Right lobe of liver (tissue), 4 donors: ENCODE measurements at regions not wholly inside any gene's neighbourhood (a gene's known extent, or its start where the extent isn't known, plus 50 kb on each side); places are given as distances from the start of the nearest gene placed in this dataset.

ENCODE experiments used
- CTCF ChIP-seq, 4 donors: fragments of 200-600 bp in 3 of 4; fragments of 450-650 bp in 1 of 4; IDR thresholded peaks; one replicate each; pipeline versions ENCODE4 v1.5.1 to v1.8.0; 2016 to 2022; ENCODE audit warnings: antibody characterized with exemption in 4 of 4, mild to moderate bottlenecking in 2 of 4
- POLR2A ChIP-seq: fragments of 450-650 bp; IDR thresholded peaks from one replicate; pipeline ENCODE4 v1.6.1; 2017; ENCODE audit warnings: antibody characterized with exemption, mild to moderate bottlenecking
- donor health status: DM: no; HTN: no; CAD: no.
- donor health status: DM: no; HTN: no; CAD: no.
- donor health status: DM: no; HTN: yes; CAD: no.

- no peak for TF ChIP-seq CTCF (IDR thresholded peaks at IDR 0.05)
- no peak for TF ChIP-seq POLR2A
Observed at GRCh38 chr7:81002421-81002820, 83.6 kb upstream of the SEMA3C start.
